GM18517 (cell line): ENCODE measurements at regions not wholly inside any gene's neighbourhood (a gene's known extent, or its start where the extent isn't known, plus 50 kb on each side); places are given as distances from the start of the nearest gene placed in this dataset.

Experiments used
- ATAC-seq: cut with Tn5 transposase; IDR thresholded peaks from one replicate; pipeline ENCODE4 v1.9.1; 2021; ENCODE audit warnings: mild to moderate bottlenecking, moderate library complexity; ENCODE audit not compliant: unreplicated experiment

DNA sequence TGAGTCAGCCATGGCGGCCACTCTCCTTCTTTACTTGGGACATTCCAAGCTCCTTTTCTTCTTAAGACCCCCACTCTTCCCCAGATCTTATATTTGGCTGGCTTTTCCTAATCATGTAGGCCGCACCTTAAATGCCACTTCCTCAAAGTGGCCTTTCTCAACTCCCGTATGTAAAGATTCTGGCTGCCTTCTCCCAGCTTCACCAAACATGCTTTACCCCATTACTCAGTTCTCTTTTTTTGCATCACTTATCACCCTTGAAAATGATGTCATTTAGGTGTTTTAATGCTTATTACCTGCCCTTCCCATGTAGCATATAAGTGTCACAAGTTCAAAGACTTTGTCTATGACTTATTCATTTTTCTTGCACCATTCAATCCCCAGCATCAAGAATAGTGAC, 810.1 kb upstream of the CELF2 start:
- ATAC-seq = no peak

DNA sequence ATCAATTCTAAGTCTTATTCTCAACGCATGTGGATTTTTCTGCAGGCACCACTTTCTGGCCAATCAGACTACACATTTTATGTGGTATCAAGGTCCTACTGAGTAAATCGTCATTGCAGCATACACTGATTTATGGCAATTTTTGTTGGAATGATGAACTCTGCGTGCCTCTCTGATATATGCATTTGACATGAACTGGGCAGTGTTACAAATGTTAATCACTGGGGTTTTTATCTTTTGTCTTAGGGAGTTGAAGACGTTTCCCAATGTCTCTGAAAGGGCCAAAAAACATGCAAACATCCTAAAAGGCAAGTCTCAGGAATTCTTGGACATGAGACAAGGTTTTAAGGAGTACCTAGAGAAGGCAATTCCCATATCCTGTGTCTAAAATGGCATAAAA, 809.5 kb upstream of the CELF2 start:
- ATAC-seq = no peak

DNA sequence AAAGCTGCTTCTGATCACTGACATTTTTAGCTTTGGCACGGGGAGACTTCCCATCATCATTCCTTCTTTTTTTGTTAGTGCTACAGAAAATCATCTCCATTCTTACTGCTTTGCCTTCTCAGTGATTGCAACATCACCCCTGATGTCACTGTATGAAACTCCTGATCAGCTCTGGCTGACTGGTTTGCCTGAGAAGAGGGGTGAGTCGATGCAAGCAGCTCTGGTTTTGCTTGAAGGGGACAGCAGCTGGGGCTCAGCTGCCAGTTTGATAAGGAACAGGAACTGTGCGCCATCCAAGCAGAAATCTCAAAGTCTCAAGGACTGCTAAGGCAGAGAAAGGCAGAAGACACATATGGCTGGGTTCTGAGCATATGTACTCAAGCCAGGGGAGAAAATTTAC, 808.5 kb upstream of the CELF2 start:
- no peak for ATAC-seq

DNA sequence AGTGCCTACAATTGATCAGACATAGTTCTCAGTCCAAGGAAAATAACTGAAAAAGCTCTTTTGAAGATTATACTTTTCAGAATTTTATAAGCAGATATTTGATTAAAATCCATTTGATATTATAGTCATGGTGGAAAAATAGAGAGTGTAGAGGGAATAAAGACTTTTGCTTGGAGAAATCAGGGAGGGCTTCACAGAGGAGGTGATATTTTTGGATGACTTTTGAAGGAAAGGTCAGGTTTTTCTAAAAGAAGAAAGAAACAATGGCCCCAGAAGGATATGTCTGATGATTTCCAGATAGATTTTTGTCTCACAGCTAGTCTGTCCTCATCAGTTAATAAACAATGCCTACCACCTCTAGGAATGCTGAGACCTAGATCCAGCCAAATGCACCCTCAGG, 806.3 kb upstream of the CELF2 start:
- ATAC-seq = no peak

DNA sequence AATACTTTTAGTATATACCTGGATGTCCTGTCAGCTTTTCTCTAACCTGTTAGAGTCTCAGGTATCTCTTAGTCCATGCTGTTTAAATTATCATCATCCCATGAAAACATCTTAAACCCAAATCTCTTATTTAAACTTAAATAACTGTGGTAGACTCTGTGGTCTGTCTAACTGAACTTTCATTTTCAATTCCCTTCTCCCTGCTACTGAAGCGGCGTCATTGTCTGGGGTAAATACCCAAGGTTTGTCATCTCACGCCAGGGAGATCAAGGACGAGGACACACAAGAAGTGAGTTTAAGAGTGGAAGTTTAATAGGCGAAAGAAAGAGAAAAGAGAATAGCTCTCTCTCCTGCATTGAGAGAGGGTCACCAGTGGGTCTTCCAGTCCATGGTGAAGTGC, 804.4 kb upstream of the CELF2 start:
- ATAC-seq = no peak

DNA sequence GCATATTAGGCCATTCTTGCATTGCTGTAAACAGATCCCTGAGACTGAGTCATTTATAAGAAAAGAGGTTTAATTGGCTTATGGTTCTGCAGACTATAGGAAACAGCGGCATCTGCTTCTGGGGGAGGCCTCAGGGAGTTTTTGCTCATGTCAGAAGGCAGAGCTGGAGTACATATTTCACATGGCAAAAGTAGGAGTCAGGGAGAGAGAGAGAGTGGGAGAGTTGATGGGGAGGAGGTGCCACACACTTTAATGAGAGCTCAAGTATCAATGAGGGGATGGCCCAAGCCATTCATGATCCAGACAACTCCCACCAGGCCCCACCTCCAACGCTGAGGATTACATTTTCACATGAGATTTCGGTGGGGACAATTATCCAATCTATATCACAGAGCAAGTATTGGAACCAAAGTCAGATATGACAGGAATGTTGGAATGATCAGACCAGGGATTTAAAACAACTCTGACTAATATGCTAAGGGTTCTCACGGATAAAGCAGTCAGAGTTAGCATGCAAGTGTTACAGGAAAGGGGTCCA, 795.3 kb upstream of the CELF2 start:
- no peak for ATAC-seq

DNA sequence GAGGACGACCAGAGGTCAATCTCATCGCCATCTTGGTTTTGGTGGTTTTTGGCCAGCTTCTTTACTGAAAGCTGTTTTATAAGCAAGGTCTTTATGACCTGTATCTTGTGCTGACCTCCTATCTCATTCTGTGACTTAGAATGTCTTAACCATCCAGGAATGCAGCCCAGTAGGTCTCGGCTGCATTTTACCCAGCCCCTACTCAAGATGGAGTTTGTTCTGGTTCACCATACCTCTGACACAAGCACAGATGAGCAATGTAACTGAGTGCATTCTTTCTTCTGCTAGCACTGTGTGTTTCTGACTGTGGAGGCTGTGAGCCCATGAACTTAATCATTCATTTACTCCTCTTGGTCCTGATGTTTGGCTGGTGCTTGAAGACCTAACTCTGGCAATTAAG, 794.5 kb upstream of the CELF2 start:
- no peak for ATAC-seq

DNA sequence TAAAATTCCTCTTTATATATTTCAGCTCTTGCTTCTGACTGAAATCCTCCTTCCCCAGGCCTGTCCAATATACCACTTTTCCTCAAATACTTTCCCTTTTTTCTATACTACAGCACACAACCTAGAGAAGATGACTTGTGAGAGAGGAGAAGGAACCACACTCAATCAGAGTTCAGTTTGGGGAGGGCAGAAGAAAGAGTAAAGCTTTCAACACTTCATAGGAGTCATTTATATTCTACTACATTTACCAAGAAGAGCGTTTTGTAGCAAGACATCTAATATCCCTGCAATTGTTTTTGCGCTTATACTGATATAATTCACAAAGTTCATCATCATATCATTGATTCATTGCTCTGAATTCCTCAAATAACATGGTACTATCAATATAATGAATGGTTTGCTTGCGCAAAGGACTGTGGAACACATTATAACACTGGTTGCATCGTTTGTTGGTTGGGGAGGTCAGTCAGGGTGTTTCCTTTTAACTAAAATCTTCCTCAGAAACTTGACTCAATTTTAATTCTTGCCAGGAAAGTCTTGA, 792.5 kb upstream of the CELF2 start:
- ATAC-seq = no peak

DNA sequence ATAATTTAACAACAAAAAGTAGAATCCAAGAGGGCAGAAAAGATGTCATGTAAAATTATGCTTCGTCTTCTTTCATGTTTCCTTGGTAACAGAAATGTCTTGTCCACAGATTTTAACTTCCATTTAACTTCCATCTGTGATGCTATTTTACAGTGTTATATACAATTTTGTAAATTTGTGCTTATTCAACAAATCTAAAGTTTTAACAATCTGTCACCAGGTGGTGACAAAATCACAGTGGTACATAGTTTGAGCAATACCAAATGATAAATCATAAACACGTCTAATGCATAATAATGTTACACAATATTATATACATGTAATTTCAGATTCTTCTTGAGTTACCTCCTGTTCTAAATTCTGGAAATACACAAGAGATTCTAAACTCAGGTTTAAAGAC, 784.4 kb upstream of the CELF2 start:
- ATAC-seq = no peak

DNA sequence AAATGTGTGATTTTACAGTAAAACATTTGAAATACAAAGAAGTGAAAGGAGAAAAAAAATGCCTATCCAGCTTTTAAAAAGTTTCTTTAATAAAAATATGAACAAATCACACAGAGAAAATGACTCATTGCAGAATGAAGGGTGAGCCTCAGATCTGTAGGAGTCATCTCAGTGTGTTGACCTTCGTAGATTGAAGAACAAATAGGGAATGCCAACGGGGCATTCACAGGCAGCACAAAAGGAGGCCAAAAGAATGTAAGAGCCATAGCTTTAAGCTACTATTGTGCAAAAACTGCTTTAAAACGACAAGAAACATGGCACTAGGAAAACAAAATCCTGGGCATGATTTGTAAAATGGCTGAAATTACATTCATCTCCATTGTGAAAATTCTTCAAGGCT, 782.7 kb upstream of the CELF2 start:
- ATAC-seq = no peak

DNA sequence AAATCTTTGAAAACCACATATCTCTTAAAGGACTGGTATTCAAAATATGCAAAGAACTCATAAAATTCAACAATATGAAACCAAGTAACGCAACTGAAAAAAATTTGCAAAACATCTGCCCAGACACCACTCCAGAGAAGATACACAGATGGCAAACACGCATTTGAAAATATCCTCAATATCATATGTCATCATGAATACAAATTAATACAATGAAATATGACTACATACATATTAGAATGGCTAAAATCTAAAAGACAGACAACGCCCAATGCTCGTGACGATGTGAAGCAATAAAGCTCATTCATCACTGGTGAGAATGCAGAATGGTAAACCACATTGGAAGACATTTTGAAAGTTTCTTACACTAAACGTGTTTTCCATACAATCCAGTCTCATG, 770.1 kb upstream of the CELF2 start:
- ATAC-seq = no peak

DNA sequence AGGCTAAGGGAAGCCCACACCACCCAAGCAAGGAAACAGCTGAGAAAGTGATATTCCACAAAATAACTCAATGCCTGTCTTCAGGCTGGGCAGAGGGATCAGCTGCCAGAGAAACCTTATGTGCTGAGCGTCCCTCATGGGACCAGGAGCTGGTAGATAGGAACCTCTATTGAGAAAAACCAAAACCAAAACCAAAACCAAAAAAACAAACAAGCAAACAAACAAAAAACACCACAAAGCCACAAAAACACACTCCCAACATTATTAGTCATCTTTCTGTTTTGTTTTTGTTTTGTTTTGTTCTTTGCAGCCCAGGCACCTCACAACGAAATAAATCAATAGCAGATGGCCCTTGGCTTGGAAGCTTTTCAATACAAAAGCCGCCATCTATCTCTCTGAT, 760.8 kb upstream of the CELF2 start:
- no peak for ATAC-seq

DNA sequence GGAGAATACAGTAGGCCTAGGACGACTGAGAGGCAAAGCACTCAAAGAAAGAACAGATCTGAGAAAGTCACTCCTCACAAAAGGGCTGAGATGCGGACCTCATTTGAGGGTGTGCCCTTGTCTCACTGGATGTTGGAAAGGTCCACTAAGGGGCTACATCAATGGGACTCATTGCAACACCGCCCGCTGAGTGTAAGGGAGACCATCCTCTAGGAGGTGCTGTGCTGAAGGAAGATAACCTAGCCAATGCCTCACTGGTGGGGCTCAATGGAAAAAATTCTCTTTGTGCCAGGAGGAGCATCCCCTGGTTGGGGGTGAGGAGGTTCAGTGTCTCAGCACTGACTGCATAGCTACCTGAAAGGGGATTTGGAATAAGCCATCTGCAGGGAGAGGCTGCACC, 758.7 kb upstream of the CELF2 start:
- ATAC-seq = no peak

DNA sequence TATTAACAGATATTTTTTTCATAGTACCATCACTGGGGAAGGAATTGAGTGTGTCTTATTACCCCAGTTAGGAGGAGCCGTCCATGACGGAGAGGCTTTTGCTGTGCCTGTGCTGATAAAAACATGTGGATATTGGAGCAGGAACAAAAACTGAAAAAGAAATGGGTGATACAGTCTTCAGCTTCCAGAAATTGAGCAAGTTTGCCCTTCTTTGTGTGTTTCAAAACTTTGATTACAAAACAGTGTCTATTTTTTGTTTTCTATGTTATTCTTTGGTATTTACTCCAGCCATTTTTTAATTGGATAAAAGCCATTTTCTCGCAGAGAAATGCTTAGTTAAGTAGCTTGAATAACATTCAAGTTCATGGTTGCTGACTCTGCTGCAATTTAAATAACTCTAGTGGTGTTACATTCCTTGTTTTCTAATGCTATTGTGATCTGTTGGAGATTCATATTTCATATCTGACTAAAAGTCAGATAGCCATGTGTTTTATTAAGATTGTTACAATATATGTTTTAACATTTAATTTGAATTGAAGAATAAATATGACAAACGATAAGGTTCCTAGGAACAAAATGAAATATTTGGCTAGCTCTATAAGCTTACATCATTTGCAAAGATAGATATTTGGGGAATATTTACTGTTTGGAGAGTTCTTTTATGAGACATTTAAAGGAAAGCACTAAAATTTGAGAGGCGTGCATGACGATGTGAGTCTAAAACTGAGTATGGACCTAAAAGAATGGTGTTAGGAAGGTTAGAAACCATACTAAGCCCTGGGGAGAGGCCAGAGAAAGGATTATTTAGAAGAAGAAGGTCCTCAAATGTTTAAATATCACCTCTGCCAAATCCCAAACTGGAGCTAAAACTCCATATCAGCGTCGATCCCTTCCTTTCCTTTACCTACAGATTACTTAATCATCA, 747.3 kb upstream of the CELF2 start:
- no peak for ATAC-seq

DNA sequence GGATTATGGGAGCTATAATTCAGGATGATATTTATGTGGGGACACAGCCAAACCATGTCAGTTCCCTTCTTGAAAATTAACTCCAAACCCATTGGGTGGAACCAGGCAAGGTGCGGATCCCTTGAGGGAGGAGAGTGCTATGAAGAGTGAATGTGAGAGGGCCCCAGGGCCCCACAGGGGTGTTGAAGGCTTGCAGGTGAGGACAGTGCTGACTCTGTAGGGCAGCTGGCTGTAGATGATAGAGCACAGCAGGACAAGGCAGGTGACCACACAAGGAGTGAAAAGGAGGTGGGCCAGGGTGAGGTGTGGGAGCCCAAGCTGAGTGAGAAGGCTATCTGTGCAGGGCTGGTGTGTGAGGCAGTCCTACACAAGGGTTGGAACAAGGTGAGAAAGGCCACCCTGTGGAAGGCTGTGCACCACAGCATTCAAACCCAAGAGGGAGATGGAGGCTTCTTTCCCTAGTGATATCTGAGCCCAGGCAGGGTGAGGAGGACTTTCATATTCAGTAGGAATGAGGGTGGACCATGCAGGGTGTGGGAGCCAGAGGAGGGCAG, 746.0 kb upstream of the CELF2 start:
- no peak for ATAC-seq

DNA sequence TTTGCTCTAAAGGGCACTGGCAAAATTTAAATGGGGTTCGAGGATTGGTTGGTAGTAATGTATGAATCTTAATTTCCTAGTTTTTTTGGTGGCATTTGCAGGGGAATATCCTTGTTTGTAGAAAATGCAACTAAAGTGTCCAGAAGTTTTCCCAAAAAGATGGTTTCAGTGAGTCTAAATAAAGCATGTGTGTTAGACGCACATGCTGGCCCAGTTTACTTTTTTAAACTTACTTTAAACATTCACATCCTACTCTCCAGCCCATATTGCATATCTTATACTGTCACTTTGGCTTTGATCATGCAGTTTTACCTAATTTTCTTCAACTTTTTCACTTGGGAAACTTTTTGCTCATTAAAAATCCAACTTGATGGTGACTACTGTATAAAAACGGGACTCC, 744.0 kb upstream of the CELF2 start:
- ATAC-seq = no peak

DNA sequence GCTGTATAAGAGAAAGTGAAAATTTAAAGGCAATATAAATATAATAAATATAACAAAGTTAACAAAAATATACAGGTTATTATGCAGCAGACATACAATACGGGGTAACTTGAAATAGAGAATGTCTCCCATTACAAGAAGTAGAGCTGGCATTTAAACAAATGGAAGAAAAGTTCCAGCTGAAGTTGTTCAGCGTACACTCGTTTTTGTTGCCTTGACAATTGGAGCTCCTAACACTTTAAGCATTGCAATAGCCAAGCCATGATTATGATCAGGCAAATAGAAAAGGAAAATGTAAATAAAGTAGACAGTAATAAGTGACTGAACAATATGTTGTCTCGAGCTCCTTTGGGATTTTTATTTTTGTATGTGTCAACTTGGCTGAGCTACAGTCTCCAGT, 737.8 kb upstream of the CELF2 start:
- ATAC-seq = no peak

DNA sequence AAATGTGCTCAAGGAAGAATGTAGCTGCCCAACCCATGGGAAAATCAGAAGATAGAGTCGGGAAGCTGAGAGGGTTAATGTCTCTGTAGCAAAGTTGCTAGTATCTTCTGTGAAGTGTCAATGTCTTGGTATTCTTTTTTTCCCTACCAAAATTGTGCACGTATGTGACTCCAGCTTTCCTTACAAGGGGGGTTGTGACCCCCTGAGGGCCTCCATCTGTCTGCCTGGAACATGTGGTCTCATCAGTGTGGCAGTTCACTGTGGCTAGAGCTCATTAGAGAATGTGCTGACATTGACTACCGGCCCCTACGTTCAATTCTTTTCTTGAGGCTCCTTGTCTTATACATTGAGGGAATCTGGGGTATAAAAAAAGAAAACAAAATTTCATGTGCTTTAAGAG, 725.2 kb upstream of the CELF2 start:
- ATAC-seq = no peak

DNA sequence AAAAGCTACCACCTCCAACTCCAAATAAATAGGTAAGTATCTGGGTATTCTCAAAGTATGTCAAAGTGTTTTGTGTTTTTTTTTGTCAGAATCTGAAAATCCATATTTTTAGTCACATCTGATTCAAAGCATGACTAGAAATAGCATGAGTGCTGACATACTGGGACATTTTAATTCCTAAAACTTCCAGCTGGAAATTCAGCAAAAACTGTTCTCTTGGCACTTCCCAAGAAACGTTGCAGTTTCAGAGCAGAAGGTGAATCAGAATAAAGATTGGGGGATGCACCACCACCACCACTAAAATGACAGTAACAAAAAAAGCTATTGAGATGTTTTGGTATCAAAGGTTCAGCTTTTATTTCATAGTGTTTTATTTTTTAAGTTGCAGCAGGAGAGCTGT, 724.6 kb upstream of the CELF2 start:
- no peak for ATAC-seq

DNA sequence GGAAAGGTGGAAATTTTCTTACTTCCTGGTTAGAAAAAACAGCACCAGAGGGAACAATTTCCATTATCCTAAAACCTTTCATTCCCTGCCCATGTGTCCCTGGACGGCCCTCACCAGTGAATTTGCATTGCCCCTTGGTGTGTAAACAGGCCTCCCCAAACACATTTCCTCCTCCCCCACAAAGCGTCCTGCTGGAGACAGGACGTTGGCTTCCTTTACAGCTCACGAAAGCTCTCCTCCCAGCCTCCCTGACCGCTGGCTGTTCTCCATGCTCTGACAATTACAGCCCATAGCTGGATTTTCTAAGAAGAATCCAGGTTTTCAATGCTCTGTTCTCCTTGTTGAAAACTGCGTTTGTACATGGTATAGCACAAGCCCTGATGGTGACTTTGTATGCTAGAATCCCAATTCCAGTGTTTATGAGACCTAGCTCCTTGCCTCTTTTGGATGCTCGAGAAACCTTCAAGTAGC, 724.2 kb upstream of the CELF2 start:
- ATAC-seq = no peak

DNA sequence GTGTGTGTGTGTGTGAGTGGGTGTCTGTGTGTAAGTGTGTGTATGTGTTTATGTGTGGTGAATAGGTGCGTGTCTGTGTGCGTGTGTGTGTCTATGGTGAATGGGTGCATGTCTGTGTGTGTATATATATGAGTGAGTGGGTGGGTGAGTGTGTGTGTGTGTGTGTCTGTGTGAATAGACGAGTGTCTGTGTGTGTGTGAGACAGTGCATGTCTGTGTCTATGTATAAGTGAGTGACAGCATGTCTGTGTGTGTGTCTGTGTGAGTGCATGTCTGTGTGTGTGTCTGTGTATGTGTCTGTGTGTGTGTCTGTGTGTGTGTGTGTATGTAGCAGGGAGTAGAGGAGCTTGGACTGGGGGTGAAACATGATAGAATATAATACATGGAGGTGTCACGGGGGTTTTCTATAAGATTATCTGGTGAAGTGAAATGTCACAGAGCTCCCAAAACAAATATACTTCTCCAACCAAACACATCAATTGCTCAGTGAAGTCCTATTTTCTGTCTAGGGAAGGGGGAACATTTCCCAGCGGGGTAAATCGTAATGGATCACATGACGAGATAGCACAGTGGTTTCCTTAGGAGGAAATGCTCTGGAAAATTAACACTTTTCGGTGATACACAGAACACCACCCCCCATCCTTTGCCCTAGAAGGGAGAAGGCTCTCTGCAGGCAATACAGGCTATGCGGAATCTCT, 723.3 kb upstream of the CELF2 start:
- ATAC-seq = no peak
